Peyer's patch (tissue), 4 donors: ENCODE measurements at regions not wholly inside any gene's neighbourhood (a gene's known extent, or its start where the extent isn't known, plus 50 kb on each side); places are given as distances from the start of the nearest gene placed in this dataset.

Experiments used
- DNase-seq, 3 donors: peaks; one replicate each; pipeline ENCODE4 v3.0.0-alpha.2; 2017 to 2019
- H3K27ac ChIP-seq, 4 donors: fragments of 200-600 bp; sonication (generic); one replicate each; pipeline ENCODE4 v1.5.1; 2016 to 2019
- H3K27me3 ChIP-seq, 2 donors: fragments of 200-600 bp; sonication (generic); one replicate each; pipeline ENCODE4 v1.5.1; 2019
- H3K36me3 ChIP-seq, 3 donors: fragments of 200-600 bp; sonication (generic); one replicate each; pipeline ENCODE4 v1.5.1; 2016 to 2019
- H3K4me1 ChIP-seq, 4 donors: fragments of 200-600 bp; sonication (generic); one replicate each; pipeline ENCODE4 v1.5.1; 2016 to 2019
- H3K4me3 ChIP-seq, 4 donors: fragments of 200-600 bp; sonication (generic); 1 replicate in 3 of 4; 2 replicates in 1 of 4; pipeline ENCODE4 v1.5.1; 2016 to 2019; ENCODE audit warnings: mild to moderate bottlenecking in 1 of 4
- H3K9me3 ChIP-seq, 4 donors: fragments of 200-600 bp; sonication (generic); one replicate each; pipeline ENCODE4 v1.5.1; 2016 to 2019; ENCODE audit warnings: mild to moderate bottlenecking in 1 of 4
- CTCF ChIP-seq, 6 experiments: fragments of 450-650 bp in 4 of 6; fragments of 200-600 bp in 2 of 6; sonication (generic) in 1 of 6; IDR thresholded peaks; one replicate each; pipeline ENCODE4 v1.5.1; 2017 to 2019; ENCODE audit warnings: antibody characterized with exemption in 6 of 6, mild to moderate bottlenecking in 3 of 6, moderate library complexity in 1 of 6
- POLR2A ChIP-seq, 2 donors: fragments of 450-650 bp; IDR thresholded peaks; one replicate each; pipeline ENCODE4 v1.5.1; 2017; ENCODE audit warnings: antibody characterized with exemption in 2 of 2, mild to moderate bottlenecking in 2 of 2, moderate library complexity in 2 of 2

- H3K36me3 ChIP-seq = no peaks in the 10 kb centered on the region
- no peak for DNase-seq
- no peak overlapping the region for H3K4me3 ChIP-seq
- H3K9me3 ChIP-seq = no peaks in the 10 kb centered on the region
- TF ChIP-seq CTCF (IDR thresholded peaks at IDR 0.05) (no peak), POLR2A (IDR thresholded peaks at IDR 0.05) (no peak)
- no peaks in the 10 kb centered on the region for H3K4me1 ChIP-seq
- no peaks in the 10 kb centered on the region for H3K27me3 ChIP-seq
- H3K27ac ChIP-seq = no peak overlapping the region
Observed at GRCh38 chr6:105560611-105561066, 157.8 kb upstream of the PREP start.

- Histone ChIP-seq H3K9me3 (no peaks in the 10 kb centered on the region), H3K27me3 (no peaks in the 10 kb centered on the region), H3K36me3 (no peaks in the 10 kb centered on the region), H3K4me3 (no peak overlapping the region), H3K4me1 (peaks cover 0 to 6% (median 0%) of the 10 kb centered on the region in 4 donors), H3K27ac (no peak overlapping the region)
- DNase-seq = no peak
- no peak for TF ChIP-seq CTCF (IDR thresholded peaks at IDR 0.05)
- no peak for TF ChIP-seq POLR2A (IDR thresholded peaks at IDR 0.05)
Observed at GRCh38 chr6:105557291-105557690, 154.4 kb upstream of the PREP start.

- peak in 1 of 6 experiments; percentile 7 for TF ChIP-seq CTCF (IDR thresholded peaks at IDR 0.05)
- TF ChIP-seq POLR2A (IDR thresholded peaks at IDR 0.05) = no peak
- H3K27ac ChIP-seq = peak overlapping the region in 2 of 4 donors; percentile 32 to 61
- no peaks in the 10 kb centered on the region for H3K36me3 ChIP-seq
- H3K9me3 ChIP-seq = no peaks in the 10 kb centered on the region
- peak in 1 of 3 donors; percentile 63 for DNase-seq
- no peaks in the 10 kb centered on the region for H3K27me3 ChIP-seq
- no peak overlapping the region for H3K4me3 ChIP-seq
- H3K4me1 ChIP-seq = peaks cover 0 to 6% (median 0%) of the 10 kb centered on the region in 4 donors
Observed at GRCh38 chr6:105553171-105553570, 150.3 kb upstream of the PREP start.

GRCh38 chr6:105550955-105551620 lies 148.2 kb upstream of the PREP start:
- DNase-seq = no peak
- TF ChIP-seq POLR2A (IDR thresholded peaks at IDR 0.05) = no peak
- H3K27me3 ChIP-seq = no peaks in the 10 kb centered on the region
- H3K9me3 ChIP-seq = no peaks in the 10 kb centered on the region
- peaks cover 0 to 14% (median under 1%) of the 10 kb centered on the region in 4 donors for H3K4me1 ChIP-seq
- no peaks in the 10 kb centered on the region for H3K36me3 ChIP-seq
- H3K27ac ChIP-seq = no peak overlapping the region
- no peak overlapping the region for H3K4me3 ChIP-seq

- Histone ChIP-seq H3K27me3 (no peaks in the 10 kb centered on the region), H3K9me3 (no peaks in the 10 kb centered on the region), H3K27ac (peak overlapping the region in 2 of 4 donors; percentile 9 to 65), H3K36me3 (no peaks in the 10 kb centered on the region), H3K4me1 (peaks cover 0 to 11% (median 1%) of the 10 kb centered on the region in 4 donors), H3K4me3 (no peak overlapping the region)
- no peak for DNase-seq
- no peak for TF ChIP-seq POLR2A (IDR thresholded peaks at IDR 0.05)
- no peak for TF ChIP-seq CTCF (IDR thresholded peaks at IDR 0.05)
Observed at GRCh38 chr6:105546754-105547153, 143.9 kb upstream of the PREP start.

GRCh38 chr6:105545947-105546731 lies 143.3 kb upstream of the PREP start:
- TF ChIP-seq CTCF (IDR thresholded peaks at IDR 0.05) (no peak), POLR2A (IDR thresholded peaks at IDR 0.05) (no peak)
- Histone ChIP-seq H3K4me1 (peaks cover 0 to 11% (median 1%) of the 10 kb centered on the region in 4 donors), H3K27me3 (no peaks in the 10 kb centered on the region), H3K27ac (peak overlapping the region in 2 of 4 donors; percentile 9 to 65), H3K36me3 (no peaks in the 10 kb centered on the region), H3K9me3 (no peaks in the 10 kb centered on the region), H3K4me3 (no peak overlapping the region)
- no peak for DNase-seq
